Activated CD4-positive, alpha-beta T cell treated with anti-CD3 and anti-CD28 coated beads, Interleukin-2, amount 50 U/mL, for 24 hours (primary cell): ENCODE measurements at regions not wholly inside any gene's neighbourhood (a gene's known extent, or its start where the extent isn't known, plus 50 kb on each side); places are given as distances from the start of the nearest gene placed in this dataset.

Experiments
- DNase-seq, 2 donors: peaks; one replicate each; pipeline ENCODE4 v3.0.0-alpha.2; 2020; ENCODE audit warnings: low read depth in 1 of 2, low spot score in 1 of 2

DNA sequence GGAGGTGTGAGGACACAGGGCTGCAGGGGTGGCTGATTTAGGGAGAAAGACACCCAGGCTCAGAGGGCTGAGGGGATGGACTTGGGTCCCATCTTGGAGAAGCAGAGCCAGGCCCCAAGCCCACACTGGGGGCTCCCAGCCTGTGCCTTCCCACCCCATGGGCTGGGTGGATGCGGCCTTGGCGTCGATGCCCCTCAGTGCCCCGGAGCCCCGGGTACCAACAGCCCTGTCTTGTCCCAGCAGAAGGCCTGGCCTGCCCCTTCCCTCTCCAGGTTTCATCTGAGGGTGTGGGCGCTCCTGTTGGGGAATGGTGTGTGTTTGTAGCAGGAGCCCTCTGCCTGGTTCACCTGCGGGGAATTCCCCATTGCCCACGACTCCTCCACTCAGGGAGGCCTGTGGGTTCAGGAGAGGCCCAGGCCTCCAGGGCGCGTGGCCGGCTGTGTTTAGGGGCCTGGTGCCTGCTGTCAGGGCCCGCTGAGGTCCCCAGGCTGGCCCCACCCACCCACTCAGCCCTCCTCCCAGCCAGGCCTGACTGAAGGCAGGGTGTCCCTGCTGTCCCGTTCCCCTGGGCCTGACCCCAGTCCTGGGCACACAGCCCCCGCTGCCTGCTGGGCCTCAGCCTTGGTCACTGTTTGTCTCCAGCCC, 51.1 kb upstream of the BEGAIN start:
- DNase-seq, result no peak

DNA sequence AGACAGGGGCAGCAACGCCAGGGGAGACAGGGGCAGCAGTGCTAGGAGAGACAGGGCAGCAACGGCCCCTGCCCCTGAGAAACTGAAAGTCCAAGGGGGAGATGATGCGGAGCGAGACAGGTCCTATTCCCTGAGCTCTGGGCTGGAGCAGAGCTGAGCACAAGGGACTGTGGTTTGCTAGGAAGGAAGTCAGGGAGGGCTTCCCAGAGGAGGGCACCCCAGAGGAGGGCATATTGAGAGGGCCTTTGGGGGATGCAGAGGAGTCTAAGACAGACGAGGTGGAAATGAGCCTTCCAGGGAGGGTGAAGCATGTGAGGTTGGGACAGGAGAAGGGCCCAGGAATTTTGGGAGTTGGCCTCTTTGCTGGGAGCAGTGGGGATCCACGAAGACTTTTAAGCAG, 52.1 kb upstream of the BEGAIN start:
- DNase-seq, result no peak

DNA sequence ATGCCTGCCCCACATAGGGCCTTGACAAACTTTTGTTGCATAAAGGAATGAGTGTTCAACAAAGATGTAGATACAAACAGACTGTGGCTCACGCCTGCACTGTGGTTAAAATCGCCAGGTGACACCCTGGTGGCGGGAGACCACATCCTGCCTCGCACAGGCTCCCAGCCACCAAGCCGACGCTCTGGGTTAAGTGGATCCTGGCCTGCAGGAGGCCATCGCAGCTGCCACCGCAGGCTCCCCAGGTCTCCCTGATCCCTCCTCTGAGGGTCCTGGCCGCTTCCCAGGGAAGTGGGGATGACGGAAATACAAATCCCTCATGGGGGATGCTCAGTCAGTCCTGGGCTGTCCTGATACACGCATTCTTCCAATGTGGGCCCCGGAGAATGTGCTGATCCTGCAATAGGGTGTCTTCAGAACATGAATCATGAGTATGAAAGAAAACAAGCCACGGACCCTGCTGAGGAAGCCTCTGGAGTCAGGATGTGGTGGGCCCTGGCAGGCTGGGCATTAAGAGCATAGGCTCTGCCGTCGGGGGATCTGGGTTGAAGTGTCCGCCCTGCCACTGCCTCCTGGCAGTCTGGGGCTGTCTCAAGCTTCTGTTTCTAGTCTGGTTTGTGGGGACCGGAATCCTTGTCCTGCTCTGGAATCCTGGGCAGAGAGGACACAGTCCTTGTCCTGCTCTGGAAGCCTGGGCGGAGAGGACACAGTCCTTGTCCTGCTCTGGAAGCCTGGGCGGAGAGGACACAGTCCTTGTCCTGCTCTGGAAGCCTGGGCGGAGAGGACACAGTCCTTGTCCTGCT, 53.5 kb upstream of the BEGAIN start:
- peak; percentile 28 to 59 for DNase-seq

DNA sequence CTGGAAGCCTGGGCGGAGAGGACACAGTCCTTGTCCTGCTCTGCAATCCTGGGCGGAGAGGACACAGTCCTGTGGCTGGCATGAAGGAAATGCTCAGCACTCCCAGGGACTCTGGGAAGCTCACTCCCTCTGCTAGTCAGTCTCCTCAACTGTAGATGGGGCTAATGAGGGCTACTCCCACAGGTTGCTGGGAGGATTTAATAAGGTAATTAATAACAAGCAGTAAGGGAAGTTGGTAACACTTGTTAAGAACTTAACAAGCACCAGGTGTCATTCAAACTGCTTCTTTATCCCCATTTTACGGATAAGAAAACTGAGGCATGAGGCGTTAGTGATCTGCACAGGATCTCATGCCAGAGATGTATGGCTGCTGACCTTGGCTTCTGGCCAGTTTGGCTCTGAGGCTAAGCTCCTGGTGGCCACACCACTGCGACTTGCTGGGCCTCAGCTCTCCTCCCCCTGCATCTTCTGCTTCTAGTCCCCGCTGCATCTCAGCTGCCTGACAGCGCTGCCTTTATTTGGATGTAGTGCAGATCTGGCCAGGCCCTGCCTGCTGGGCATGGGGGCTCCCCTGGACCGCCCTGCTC, 54.1 kb upstream of the BEGAIN start:
- no peak for DNase-seq

- no peak for DNase-seq
Observed at GRCh38 chr14:100643426-100643825, 56.2 kb upstream of the BEGAIN start.

GRCh38 chr14:100644383-100644782, 57.2 kb upstream of the BEGAIN start:
- DNase-seq, result no peak

GRCh38 chr14:100644784-100645183, 57.6 kb upstream of the BEGAIN start:
- no peak for DNase-seq

- DNase-seq, result peak; percentile 58 to 88
Observed at GRCh38 chr14:100645196-100645981, 58.2 kb upstream of the BEGAIN start.

DNA sequence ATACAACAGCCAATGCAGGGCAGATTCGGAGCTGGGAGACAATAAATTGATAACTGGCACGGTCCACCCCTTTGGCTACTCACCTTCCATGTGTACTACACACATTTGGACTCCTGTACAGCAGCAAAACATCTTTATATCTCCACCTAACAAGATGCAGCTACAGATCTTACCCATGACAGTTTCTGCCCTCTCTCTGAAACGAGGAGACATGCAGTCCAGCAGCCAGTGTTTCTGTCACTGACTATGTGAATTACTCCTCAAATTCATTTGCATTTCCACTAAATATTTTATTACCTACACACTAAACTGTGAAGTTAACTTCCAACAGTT, 58.7 kb upstream of the BEGAIN start:
- DNase-seq, result no peak

- no peak for DNase-seq
Observed at GRCh38 chr14:100648474-100649172, 61.4 kb upstream of the BEGAIN start.

- DNase-seq, result no peak
Observed at GRCh38 chr14:100649173-100649519, 61.9 kb upstream of the BEGAIN start.

DNA sequence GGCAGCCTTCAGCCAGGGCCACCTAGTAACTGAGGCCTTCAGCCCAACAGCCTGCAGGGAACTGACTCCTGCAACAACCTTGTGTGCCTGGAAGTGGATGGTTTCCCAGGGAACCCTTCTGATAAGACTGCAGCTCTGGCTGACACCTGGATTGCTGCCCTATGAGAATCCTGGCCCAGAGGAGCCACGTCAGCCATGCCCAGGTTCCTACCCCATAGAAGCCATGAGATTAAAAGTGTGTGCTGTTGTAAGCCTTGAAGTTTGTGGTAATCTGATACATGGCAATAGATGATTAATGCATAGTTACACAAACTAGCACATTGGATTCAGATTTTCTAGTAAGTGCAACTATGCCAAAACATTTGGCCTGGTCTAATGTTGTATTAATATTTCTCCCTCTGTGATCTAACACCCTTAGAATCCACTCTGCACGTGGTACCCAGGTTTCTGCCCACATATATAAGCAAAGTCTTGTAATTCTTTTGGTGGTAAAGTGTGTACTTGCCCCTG, 64.8 kb upstream of the BEGAIN start:
- DNase-seq, result no peak

- DNase-seq, result no peak
Observed at GRCh38 chr14:100652744-100653143, 65.5 kb upstream of the BEGAIN start.

GRCh38 chr14:100653409-100653808, 66.2 kb upstream of the BEGAIN start:
- no peak for DNase-seq

DNA sequence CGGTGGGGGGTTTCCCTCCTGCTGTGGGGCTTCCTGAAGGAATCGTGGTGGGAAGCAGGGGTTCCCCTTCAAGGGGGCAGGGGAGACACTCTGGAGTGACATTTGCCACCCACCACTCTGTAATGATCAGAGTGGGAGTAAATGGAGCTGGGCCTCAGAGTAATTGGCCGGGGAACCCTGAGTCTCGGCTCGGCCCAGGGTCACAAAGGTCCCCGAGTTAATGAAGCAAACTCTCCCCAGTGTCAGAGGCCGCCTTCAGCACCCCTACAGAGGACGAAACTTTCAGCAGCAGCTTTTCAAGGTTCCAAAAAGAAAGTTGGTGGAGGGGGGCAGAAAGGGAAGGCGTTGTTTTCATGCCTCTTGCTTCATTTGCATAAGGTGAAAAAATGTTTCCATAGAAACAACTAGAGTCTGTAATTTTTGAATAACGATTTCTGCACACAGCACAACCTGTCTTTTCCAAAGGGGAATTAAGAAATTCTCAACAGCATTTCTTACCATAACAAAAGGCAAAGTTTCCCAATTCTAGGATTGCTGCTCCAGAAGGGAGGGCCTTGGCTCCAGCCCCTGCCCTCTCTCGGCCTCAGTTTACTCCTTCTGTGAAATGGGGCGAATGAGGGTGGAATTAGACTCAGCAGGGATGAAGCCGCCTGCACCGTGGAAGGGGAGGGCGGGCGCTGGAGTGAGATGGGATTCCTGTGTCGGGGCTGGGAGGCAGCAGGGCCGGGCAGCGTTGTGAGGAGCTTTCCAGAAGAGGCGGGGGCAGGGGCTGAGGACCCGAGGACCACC, 67.0 kb upstream of the BEGAIN start:
- DNase-seq, result no peak

- DNase-seq, result no peak
Observed at GRCh38 chr14:100654814-100655740, 67.9 kb upstream of the BEGAIN start.

DNA sequence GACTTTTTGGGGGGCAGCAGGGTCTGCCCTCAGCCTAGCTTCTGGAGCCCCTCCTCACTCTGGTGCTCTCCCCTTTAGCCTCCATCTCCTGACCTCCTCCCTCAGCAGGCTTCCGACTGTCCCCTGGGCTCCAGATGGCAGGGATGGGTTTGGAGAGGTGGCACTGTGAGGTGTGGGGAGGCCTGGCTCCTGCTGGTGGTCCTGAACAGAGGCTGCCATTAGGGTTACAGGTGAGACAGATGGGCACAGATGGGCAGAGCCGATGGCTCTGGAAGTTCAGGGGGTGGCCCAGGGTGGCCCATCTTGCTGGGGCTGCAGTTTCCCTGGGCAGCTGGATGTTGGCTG, 68.5 kb upstream of the BEGAIN start:
- DNase-seq, result no peak

DNA sequence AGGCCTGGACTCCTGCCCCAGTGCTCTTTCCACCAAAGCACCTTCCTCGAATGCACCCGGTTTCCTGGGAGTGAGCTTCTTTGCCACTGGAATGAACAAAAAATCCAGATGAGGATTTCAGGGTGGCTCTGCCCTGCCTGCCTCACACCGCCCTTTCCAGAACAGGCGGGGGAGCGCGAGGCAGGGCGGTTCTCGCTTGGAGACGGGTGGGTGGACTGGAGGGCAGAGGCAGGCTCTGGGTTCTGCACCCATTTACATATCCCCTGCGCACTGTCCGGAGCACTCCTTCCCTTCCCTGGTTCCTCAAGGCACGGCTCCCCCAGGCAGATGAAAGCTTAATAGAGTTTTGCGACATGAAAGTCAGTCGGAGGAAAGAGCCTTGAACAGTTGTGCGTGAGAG, 69.7 kb upstream of the DLK1 start:
- no peak for DNase-seq

DNA sequence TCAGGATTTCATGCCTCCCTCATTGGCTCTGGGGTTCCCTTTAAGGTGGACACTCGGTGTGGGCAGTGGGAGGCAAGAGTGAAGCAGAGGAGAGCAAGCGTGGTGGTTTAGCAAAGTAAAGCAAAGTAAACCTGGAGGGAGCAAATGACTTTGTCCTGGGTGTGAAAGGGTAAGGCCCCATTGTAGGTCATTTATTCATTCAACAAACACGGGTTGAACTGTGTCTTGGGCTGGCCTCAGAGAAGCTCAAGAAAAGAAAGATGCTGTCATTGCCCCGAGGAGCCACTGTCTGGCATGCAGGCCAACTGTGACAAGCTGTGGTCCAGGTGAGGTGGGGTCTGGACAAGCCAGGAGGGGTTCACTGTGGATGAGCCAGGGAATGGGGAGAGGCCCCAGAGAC, 68.9 kb upstream of the DLK1 start:
- no peak for DNase-seq
